GM19468 (cell line): ENCODE measurements at regions not wholly inside any gene's neighbourhood (a gene's known extent, or its start where the extent isn't known, plus 50 kb on each side); places are given as distances from the start of the nearest gene placed in this dataset.

Experiments
- ATAC-seq: cut with Tn5 transposase; IDR thresholded peaks from one replicate; pipeline ENCODE4 v1.9.1; 2021; ENCODE audit warnings: mild to moderate bottlenecking, moderate library complexity, moderate number of reproducible peaks; ENCODE audit not compliant: unreplicated experiment; ENCODE audit errors: extremely low read depth

GRCh38 chr17:72296456-72296855 lies 175.6 kb downstream of the SOX9 start:
- ATAC-seq: no peak

GRCh38 chr17:72297326-72298115 lies 176.7 kb downstream of the SOX9 start:
- no peak for ATAC-seq

- no peak for ATAC-seq
Measured at GRCh38 chr17:72299100-72299499, 178.3 kb downstream of the SOX9 start.

GRCh38 chr17:72299592-72299991 lies 178.8 kb downstream of the SOX9 start:
- ATAC-seq: no peak

- ATAC-seq: no peak
Measured at GRCh38 chr17:72301887-72302286, 181.1 kb downstream of the SOX9 start.

GRCh38 chr17:72302735-72303134 lies 181.9 kb downstream of the SOX9 start:
- no peak for ATAC-seq

GRCh38 chr17:72303787-72304733 lies 183.2 kb downstream of the SOX9 start:
- no peak for ATAC-seq

- ATAC-seq: no peak
Measured at GRCh38 chr17:72304859-72305258, 184.0 kb downstream of the SOX9 start.

GRCh38 chr17:72305472-72305871 lies 184.7 kb downstream of the SOX9 start:
- no peak for ATAC-seq

- no peak for ATAC-seq
Measured at GRCh38 chr17:72306037-72306436, 185.2 kb downstream of the SOX9 start.

GRCh38 chr17:72307836-72308235 lies 187.0 kb downstream of the SOX9 start:
- no peak for ATAC-seq

GRCh38 chr17:72308744-72309385 lies 188.0 kb downstream of the SOX9 start:
- peak; percentile 34 for ATAC-seq

- no peak for ATAC-seq
Measured at GRCh38 chr17:72311004-72311403, 190.2 kb downstream of the SOX9 start.

GRCh38 chr17:72315122-72315913 lies 194.5 kb downstream of the SOX9 start:
- ATAC-seq: no peak

GRCh38 chr17:72318131-72318530 lies 197.3 kb downstream of the SOX9 start:
- no peak for ATAC-seq

- no peak for ATAC-seq
Measured at GRCh38 chr17:72321896-72322295, 201.1 kb downstream of the SOX9 start.

- ATAC-seq: no peak
Measured at GRCh38 chr17:72332367-72332766, 211.5 kb downstream of the SOX9 start.

GRCh38 chr17:72333570-72333969 lies 212.8 kb downstream of the SOX9 start:
- ATAC-seq: no peak

- no peak for ATAC-seq
Measured at GRCh38 chr17:72334205-72334604, 213.4 kb downstream of the SOX9 start.
